Activated CD4-positive, CD25-positive, alpha-beta regulatory T cell treated with anti-CD3 and anti-CD28 coated beads, Interleukin-2, amount 50 U/mL, for 24 hours (primary cell): ENCODE measurements at regions not wholly inside any gene's neighbourhood (a gene's known extent, or its start where the extent isn't known, plus 50 kb on each side); places are given as distances from the start of the nearest gene placed in this dataset.

Experiments
- ATAC-seq, 2 donors: fragments of 150-1000 bp; cut with Tn5 transposase; one replicate each; pipeline ENCODE4 v1.10.0; 2021; ENCODE audit warnings: mild to moderate bottlenecking in 1 of 2, moderate library complexity in 1 of 2

GRCh38 chr12:27907766-27908165 lies 64.8 kb downstream of the PTHLH start:
- ATAC-seq = no peak

DNA sequence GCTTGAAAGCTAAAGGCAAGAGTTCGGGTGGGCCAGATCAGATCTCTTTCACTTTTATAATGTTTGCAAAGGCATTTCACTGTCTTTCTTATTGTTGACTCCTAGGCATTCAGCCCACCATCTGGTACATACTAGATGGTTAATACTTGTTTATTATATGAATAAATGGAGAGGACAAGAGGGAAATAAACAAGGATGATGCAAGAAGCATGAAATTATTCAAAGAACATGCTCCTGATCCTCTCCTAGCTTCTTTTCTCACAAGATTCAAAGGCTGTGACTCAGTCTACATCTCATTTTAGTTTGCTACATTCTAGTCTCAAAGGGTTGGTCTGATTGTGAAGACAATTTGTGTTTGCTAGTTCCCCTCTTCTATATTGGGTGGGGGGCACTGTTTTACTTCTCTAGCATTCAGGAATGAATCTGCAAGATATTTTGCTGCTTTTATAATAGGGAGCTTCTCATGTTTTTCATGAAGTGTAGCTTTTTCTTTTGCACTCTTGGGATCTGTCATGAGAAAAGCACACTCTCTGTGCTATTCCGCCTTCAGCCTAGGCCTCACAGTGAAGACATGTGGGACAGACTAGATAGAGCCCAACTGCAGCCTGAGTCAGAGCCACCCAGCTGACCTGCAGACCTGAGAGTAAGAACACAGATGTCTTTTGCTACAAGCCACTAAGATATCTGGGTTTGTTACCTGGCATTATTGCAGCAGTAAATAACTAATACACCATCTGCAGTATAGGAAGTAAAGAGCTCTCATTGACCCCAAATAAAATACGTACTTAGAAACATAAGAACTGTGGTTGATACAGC lies 65.7 kb downstream of the PTHLH start:
- ATAC-seq = no peak

- no peak for ATAC-seq
Observed at GRCh38 chr12:27906127-27906500, 66.4 kb downstream of the PTHLH start.

GRCh38 chr12:27905285-27906126 lies 67.0 kb downstream of the PTHLH start:
- no peak for ATAC-seq

GRCh38 chr12:27902651-27903050 lies 69.9 kb downstream of the PTHLH start:
- no peak for ATAC-seq

- ATAC-seq = no peak
Observed at GRCh38 chr12:27901959-27902358, 70.6 kb downstream of the PTHLH start.

GRCh38 chr12:27900920-27901879 lies 71.3 kb downstream of the PTHLH start:
- ATAC-seq = no peak

DNA sequence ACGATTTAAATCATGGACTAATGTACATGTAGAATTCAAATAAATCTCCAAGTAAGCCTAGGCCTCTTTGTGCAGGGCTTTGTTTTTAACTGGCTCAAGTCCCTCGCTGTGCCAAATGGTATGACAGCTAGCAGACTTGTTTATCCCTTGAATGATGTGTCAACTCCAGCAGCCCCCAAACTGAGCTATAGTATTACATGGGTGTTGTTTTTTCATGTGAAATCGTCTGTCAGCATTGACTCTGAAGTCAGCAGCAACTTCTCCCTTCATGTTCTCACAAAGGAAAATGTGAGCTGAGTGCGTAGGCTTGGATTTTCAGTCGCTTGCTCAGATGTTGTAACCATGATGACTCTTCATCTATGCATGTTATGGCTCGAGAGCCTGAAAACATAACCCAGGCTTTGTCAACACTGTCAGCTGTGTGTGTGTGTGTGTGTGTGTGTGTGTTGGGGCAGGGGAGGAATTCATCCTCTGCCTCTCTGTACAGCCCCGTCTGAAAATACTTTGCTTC lies 73.3 kb downstream of the PTHLH start:
- ATAC-seq = peak; percentile 79 to 83

GRCh38 chr12:27898022-27898421 lies 74.5 kb downstream of the PTHLH start:
- ATAC-seq = no peak

DNA sequence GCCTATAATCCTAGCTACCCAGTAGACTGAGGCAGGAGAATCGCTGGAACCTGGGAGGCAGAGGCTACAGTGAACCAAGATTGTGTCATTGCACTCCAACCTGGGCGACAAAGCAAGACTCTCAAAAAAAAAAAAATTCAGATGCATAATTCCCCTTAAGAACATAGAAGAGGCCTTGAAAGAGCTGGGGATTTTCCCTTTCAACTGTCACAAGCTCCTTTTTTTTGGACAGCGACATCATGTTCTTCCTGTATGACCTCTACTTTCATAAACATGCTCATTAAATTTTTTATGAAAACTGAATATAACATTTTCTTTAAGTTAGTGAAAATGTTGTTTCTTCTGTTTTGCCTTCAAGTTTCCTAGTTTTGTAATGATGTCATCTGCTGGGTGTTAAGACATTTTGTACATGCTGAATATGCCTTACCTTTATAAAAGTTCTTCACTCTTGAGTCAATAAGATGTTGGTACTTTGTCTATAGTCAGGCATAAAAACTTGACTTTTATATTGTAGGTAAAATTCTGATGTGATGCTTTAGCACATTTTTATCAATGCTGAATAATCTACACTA lies 76.0 kb downstream of the PTHLH start:
- ATAC-seq = no peak

GRCh38 chr12:27894309-27894708 lies 78.2 kb downstream of the PTHLH start:
- ATAC-seq = no peak

- no peak for ATAC-seq
Observed at GRCh38 chr12:27879708-27880107, 92.8 kb downstream of the PTHLH start.

DNA sequence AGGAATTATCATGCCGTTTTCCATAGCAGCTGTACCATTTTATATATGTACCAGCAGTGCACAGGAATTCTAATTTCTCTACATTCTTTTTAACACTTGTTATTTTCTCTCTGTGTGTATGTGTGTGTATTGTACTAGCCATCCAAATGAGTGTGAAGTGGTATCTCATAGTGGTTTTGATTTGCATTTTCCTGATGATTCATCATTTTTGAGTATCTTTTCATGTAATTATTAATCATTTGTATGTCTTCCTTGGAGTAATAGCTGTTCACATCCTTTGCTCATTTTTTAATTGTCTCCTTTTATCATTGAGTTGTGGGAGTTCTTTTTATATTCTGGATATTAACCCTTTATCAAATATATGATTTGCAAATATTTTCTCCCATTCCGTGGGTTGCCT lies 95.6 kb upstream of the MANSC4 start:
- ATAC-seq = peak in 1 of 2 donors; percentile 21

DNA sequence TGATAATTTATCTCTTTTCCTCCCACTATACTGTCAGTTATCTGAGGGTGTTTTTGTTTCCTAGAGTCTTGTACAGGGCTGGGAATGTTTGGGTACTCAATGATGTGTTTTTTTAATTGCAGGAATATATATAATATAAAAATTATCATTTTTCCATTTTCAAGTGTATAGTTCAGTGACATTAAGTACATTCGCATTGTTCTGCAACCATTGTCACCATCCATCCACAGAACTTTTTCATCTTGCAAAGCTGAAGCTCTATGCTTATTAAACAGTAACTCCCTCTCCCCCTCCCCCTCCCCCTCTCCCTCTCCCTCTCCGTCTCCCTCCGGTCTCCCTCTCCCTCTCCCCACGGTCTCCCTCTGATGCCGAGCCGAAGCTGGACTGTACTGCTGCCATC lies 93.0 kb upstream of the MANSC4 start:
- no peak for ATAC-seq

DNA sequence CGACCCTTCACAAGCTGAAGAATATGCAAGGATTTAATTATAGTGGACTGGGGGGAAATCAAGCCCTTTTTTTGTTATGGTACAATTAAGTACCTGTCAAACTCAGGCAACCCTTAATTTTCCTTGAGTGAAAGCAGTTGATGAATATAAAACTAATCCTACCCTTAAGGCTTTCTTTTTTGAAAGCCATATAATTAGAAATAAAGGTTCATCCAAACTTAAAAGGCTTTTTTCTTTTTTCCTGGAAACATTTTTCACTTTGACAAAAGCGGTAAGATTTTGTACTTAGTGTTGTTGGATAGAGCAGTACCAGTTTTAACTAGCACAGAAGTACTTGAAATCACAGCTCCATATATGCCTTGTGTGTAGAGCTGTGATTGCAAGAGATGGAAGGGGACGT lies 91.9 kb upstream of the MANSC4 start:
- ATAC-seq = no peak

DNA sequence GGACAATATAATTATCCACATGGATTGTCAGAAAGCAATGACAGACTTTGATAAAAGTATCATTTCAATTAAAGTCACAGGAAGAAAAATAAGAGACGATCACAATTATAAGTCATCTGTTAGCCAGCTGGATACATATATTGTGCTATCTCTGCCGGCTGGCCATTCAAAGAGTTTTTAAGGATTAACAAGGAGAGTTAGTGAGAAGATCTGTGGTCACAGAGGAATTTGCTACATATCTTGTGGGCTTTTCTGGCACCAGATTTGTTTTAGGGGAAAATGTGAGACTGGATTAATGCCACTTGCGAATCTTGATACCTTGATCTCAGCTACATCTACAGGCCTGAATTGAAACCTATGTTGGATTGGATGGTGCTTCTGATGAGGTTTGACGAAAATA lies 90.9 kb upstream of the MANSC4 start:
- no peak for ATAC-seq

DNA sequence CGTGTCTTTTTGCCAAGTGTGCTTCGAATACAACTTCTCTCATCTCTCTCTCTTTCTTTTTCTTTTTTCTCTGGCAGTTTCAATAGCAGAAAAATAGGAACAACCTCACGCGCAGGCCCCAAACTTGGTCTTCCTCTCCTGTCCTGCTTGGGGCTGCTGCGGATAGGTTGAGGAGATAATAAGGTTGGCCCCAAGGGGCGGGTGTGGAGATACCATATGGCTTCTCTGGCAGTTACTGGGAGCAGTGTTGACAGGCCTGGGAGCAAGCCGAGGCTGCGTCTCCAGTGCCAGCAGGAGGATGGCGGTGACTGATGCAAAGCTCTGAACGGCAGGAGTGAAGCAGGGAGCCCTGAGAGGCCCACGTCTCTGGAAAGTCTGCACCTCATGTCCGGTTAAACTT lies 89.5 kb upstream of the MANSC4 start:
- no peak for ATAC-seq

- ATAC-seq = no peak
Observed at GRCh38 chr12:27868139-27868538, 88.1 kb upstream of the MANSC4 start.

- no peak for ATAC-seq
Observed at GRCh38 chr12:27866373-27867101, 86.5 kb upstream of the MANSC4 start.

DNA sequence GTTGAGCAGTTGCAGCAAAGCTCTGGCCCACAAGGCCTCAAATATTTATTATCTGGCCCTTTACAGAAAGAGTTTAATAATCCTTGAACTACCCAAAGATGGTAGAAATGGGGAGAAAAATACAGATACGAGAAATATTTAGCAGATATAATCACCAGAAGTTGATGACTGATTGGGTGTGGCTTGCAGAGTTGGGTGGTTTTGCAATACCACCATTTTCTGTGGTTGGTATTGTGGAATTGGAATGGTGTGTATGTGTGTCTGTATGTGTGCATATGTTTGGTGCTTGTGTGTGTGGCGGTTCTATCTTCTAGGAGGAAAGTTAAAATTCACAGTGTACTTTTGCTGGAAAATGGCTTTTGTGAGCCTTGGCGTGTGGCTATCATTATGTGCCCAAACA lies 85.4 kb upstream of the MANSC4 start:
- no peak for ATAC-seq

- peak; percentile 91 to 94 for ATAC-seq
Observed at GRCh38 chr12:27864521-27864920, 84.5 kb upstream of the MANSC4 start.

DNA sequence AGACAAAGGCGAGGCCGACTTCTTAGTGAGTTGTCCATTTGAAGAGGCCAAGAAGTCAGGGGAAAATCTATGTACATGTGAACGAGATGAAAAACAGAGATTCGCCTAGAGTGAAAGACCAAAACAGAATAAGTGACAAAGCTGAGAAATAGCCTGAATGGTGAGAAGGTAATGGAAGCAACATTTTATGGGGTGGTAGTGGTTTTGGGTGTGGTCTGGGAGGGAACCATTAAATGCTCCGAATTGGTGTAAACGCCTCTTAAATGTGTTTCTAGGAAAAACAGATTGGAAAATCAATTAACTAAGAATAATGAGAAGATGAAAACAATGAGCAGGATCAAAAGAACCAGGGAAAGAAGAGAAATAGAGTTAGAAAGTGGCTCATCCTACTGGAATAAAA lies 83.8 kb upstream of the MANSC4 start:
- ATAC-seq = no peak
